ENCODE measurements at regions not wholly inside any gene's neighbourhood (a gene's known extent, or its start where the extent isn't known, plus 50 kb on each side); places are given as distances from the start of the nearest gene placed in this dataset.

GRCh38 chr12:18982226-18982949 is 147.1 kb upstream of the PLEKHA5 start:
- intact Hi-C loops (cut with DNase I; ENCODE audit: low total_unique reads) = no loop called here

GRCh38 chr12:18983854-18984253 is 145.7 kb upstream of the PLEKHA5 start:
- Histone ChIP-seq H3K4me1 (no peaks in the 10 kb centered on the region), H3K36me3 (no peaks in the 10 kb centered on the region), H3K4me3 (no peak overlapping the region), H3K9me3 (no peaks in the 10 kb centered on the region), H3K27ac (no peak overlapping the region), H3K27me3 (no peaks in the 10 kb centered on the region)
- TF ChIP-seq CTCF (IDR thresholded peaks at IDR 0.05) (no peak), POLR2A (IDR thresholded peaks at IDR 0.05) (no peak), POLR2AphosphoS5 (IDR thresholded peaks at IDR 0.05) (no peak)
- no peak for DNase-seq (ENCODE audit: low spot score in 2 of 2)
- intact Hi-C loops (cut with DNase I; ENCODE audit: low total_unique reads) = no loop called here

More at GRCh38 chr12:18982226-18982949, 147.1 kb upstream of the PLEKHA5 start:
- Histone ChIP-seq H3K36me3 (no peaks in the 10 kb centered on the region), H3K27me3 (no peaks in the 10 kb centered on the region), H3K9me3 (no peaks in the 10 kb centered on the region), H3K27ac (no peak overlapping the region), H3K4me1 (no peaks in the 10 kb centered on the region), H3K4me3 (no peak overlapping the region)
- TF ChIP-seq POLR2AphosphoS5 (IDR thresholded peaks at IDR 0.05) (no peak), POLR2A (IDR thresholded peaks at IDR 0.05) (no peak), CTCF (IDR thresholded peaks at IDR 0.05) (no peak)
- DNase-seq (ENCODE audit: low spot score in 2 of 2) = no peak

GRCh38 chr12:18990856-18991255 is 138.7 kb upstream of the PLEKHA5 start:
- Histone ChIP-seq H3K4me3 (no peak overlapping the region), H3K9me3 (no peaks in the 10 kb centered on the region), H3K27ac (no peak overlapping the region), H3K4me1 (no peaks in the 10 kb centered on the region), H3K27me3 (no peaks in the 10 kb centered on the region), H3K36me3 (no peaks in the 10 kb centered on the region)
- DNase-seq (ENCODE audit: low spot score in 2 of 2) = no peak
- intact Hi-C loops (cut with DNase I; ENCODE audit: low total_unique reads) = no loop called here
- TF ChIP-seq POLR2A (IDR thresholded peaks at IDR 0.05) (no peak), CTCF (IDR thresholded peaks at IDR 0.05) (no peak), POLR2AphosphoS5 (IDR thresholded peaks at IDR 0.05) (no peak)

- intact Hi-C loops (cut with DNase I; ENCODE audit: low total_unique reads) = no loop called here
- Histone ChIP-seq H3K27ac (no peak overlapping the region), H3K4me3 (no peak overlapping the region), H3K9me3 (no peaks in the 10 kb centered on the region), H3K36me3 (no peaks in the 10 kb centered on the region), H3K27me3 (no peaks in the 10 kb centered on the region), H3K4me1 (no peaks in the 10 kb centered on the region)
- no peak for TF ChIP-seq POLR2A (IDR thresholded peaks at IDR 0.05)
- no peak for TF ChIP-seq POLR2AphosphoS5 (IDR thresholded peaks at IDR 0.05)
- no peak for TF ChIP-seq CTCF (IDR thresholded peaks at IDR 0.05)
- no peak for DNase-seq (ENCODE audit: low spot score in 2 of 2)
Observed at GRCh38 chr12:18992336-18992735, 137.2 kb upstream of the PLEKHA5 start.

GRCh38 chr12:18998343-18999261 is 130.9 kb upstream of the PLEKHA5 start:
- Histone ChIP-seq H3K27me3 (no peaks in the 10 kb centered on the region), H3K4me1 (no peaks in the 10 kb centered on the region), H3K9me3 (no peaks in the 10 kb centered on the region), H3K4me3 (no peak overlapping the region), H3K36me3 (no peaks in the 10 kb centered on the region), H3K27ac (peak overlapping the region; percentile 68 to 73)
- no peak for TF ChIP-seq CTCF (IDR thresholded peaks at IDR 0.05)
- no peak for TF ChIP-seq POLR2A (IDR thresholded peaks at IDR 0.05)
- TF ChIP-seq POLR2AphosphoS5 (IDR thresholded peaks at IDR 0.05) = no peak
- intact Hi-C loops (cut with DNase I; ENCODE audit: low total_unique reads) = no loop called here
- DNase-seq (ENCODE audit: low spot score in 2 of 2) = peak in 1 of 2 donors; percentile 32
